ENCODE measurements at regions not wholly inside any gene's neighbourhood (a gene's known extent, or its start where the extent isn't known, plus 50 kb on each side); places are given as distances from the start of the nearest gene placed in this dataset.

DNA sequence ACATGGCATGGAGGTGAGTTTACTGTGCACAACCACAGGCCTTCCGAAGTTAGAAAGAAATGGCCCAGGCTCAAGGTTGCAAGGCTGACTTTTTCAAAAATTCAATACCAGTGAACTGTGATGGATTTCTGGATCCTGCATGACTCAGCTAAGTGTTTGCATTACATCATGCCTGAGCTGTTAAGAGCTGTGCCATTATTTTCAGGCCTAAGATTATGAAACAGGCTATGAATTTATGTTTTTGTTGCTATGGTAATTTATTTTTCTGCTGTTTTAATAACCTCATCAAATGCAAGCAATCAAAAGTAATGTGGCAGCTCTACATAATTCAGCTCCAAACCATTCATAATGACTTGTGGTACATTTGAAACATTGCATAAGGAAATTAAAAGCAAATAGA lies 457.7 kb upstream of the TMEM132C start:
- no peak overlapping the region for H3K27ac ChIP-seq (ENCODE audit: insufficient read length, low read depth, low read length)
- H3T11ph ChIP-seq (ENCODE audit: low read length), result no peak overlapping the region
- TF ChIP-seq, protein P1, sequence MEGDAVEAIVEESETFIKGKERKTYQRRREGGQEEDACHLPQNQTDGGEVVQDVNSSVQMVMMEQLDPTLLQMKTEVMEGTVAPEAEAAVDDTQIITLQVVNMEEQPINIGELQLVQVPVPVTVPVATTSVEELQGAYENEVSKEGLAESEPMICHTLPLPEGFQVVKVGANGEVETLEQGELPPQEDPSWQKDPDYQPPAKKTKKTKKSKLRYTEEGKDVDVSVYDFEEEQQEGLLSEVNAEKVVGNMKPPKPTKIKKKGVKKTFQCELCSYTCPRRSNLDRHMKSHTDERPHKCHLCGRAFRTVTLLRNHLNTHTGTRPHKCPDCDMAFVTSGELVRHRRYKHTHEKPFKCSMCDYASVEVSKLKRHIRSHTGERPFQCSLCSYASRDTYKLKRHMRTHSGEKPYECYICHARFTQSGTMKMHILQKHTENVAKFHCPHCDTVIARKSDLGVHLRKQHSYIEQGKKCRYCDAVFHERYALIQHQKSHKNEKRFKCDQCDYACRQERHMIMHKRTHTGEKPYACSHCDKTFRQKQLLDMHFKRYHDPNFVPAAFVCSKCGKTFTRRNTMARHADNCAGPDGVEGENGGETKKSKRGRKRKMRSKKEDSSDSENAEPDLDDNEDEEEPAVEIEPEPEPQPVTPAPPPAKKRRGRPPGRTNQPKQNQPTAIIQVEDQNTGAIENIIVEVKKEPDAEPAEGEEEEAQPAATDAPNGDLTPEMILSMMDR (conservative IDR thresholded peaks at IDR 0.05), result no peak
- H3K9me3 ChIP-seq (ENCODE audit: control insufficient read depth, low read depth, low read length), result no peaks in the 10 kb centered on the region
- WGBS (ENCODE audit: extremely low coverage, insufficient read length, low lambda C conversion rate), result no CpG with 5 or more reads among the region's 1 CpG
- H4K8ac ChIP-seq (replicated peaks; ENCODE audit: insufficient read length, low read depth, low read length), result no peak overlapping the region
- H3K4me3 Mint-ChIP-seq, result no peak overlapping the region
- H3K9ac ChIP-seq (ENCODE audit: extremely low read depth, insufficient read length, low read length), result no peak overlapping the region
- no peaks in the 10 kb centered on the region for H3K4me1 ChIP-seq (ENCODE audit: insufficient read depth, low read length)
- H4K5ac ChIP-seq (ENCODE audit: insufficient read length, low read depth, low read length), result no peak overlapping the region
- H2BK12ac ChIP-seq (ENCODE audit: insufficient read length, low read depth, low read length), result no peak overlapping the region
- no peak overlapping the region for H3K18ac ChIP-seq (ENCODE audit: insufficient read length, low read depth, low read length)
- no peak overlapping the region for H3K4me2 ChIP-seq (ENCODE audit: insufficient read depth, insufficient read length, low read length)
- no peak for DNase-seq
- peaks cover 14% of the 10 kb centered on the region for H3K27me3 Mint-ChIP-seq (ENCODE audit: low read depth)
- no peak overlapping the region for H3K27ac Mint-ChIP-seq
- H2BK20ac ChIP-seq (ENCODE audit: low read depth, low read length, poor library complexity, severe bottlenecking), result no peak overlapping the region
- no peaks in the 10 kb centered on the region for H4K20me1 ChIP-seq (ENCODE audit: control insufficient read depth, insufficient read depth, insufficient read length)
- no peaks in the 10 kb centered on the region for H3K79me2 ChIP-seq (ENCODE audit: insufficient read depth, low read length)
- H3K23me2 ChIP-seq (ENCODE audit: insufficient read length, low read depth, low read length, poor library complexity, severe bottlenecking), result no peaks in the 10 kb centered on the region
- H2AK5ac ChIP-seq (ENCODE audit: insufficient read length, low read length), result no peak overlapping the region
- no peak overlapping the region for H2BK15ac ChIP-seq (ENCODE audit: low read depth, low read length)
- H3K4me1 Mint-ChIP-seq, result peaks cover 8 to 9% of the 10 kb centered on the region in 2 experiments
- H2AFZ ChIP-seq (ENCODE audit: low read length), result no peak overlapping the region
- no peak overlapping the region for H4K91ac ChIP-seq (ENCODE audit: insufficient read length, low read depth, low read length)
- no peaks in the 10 kb centered on the region for H3K79me1 ChIP-seq (ENCODE audit: insufficient read depth, low read depth, low read length, poor library complexity, severe bottlenecking)
- no peak overlapping the region for H2BK120ac ChIP-seq (ENCODE audit: low read depth, low read length, poor library complexity, severe bottlenecking)
- no peak overlapping the region for H3K56ac ChIP-seq (ENCODE audit: insufficient read length, low read depth, low read length)
- H2BK5ac ChIP-seq (ENCODE audit: insufficient read length, low read length), result no peak overlapping the region
- no peaks in the 10 kb centered on the region for H3K27me3 ChIP-seq (ENCODE audit: insufficient read depth, low read length)
- no peaks in the 10 kb centered on the region for H3K36me3 Mint-ChIP-seq (ENCODE audit: insufficient read depth in 1 of 3, low read depth in 3 of 3)
- no peak overlapping the region for H3K23ac ChIP-seq (ENCODE audit: insufficient read length, low read depth, low read length)
- no peaks in the 10 kb centered on the region for H3K9me3 Mint-ChIP-seq
- no peak overlapping the region for H3K4ac ChIP-seq (ENCODE audit: low read depth, low read length)
- no peak overlapping the region for H3K14ac ChIP-seq (ENCODE audit: insufficient read depth, low read length)

All from H9 (cell line).